HG03342 (cell line): ENCODE measurements at regions not wholly inside any gene's neighbourhood (a gene's known extent, or its start where the extent isn't known, plus 50 kb on each side); places are given as distances from the start of the nearest gene placed in this dataset.
"Not testable (repeated sequence)": the region's sequence is repeated elsewhere in the genome, so short reads cannot be mapped to it uniquely, and the experiment has no call there.

ENCODE experiments used
- ATAC-seq: cut with Tn5 transposase; IDR thresholded peaks from one replicate; pipeline ENCODE4 v1.9.1; 2021; ENCODE audit warnings: mild to moderate bottlenecking, moderate library complexity; ENCODE audit not compliant: unreplicated experiment

GRCh38 chr15:96122077-96123027 is 208.1 kb upstream of the NR2F2 start:
- no peak for ATAC-seq

GRCh38 chr15:96123028-96123400 is 207.5 kb upstream of the NR2F2 start:
- no peak for ATAC-seq

- no peak for ATAC-seq
Observed at GRCh38 chr15:96123630-96124187, 206.8 kb upstream of the NR2F2 start.

GRCh38 chr15:96124436-96124835 is 206.1 kb upstream of the NR2F2 start:
- no peak for ATAC-seq

- ATAC-seq, result no peak
Observed at GRCh38 chr15:96125721-96126415, 204.6 kb upstream of the NR2F2 start.

- ATAC-seq, result no peak
Observed at GRCh38 chr15:96126859-96127258, 203.6 kb upstream of the NR2F2 start.

GRCh38 chr15:96130734-96131133 is 199.8 kb upstream of the NR2F2 start:
- no peak for ATAC-seq

- ATAC-seq, result no peak
Observed at GRCh38 chr15:96132126-96132525, 198.4 kb upstream of the NR2F2 start.

GRCh38 chr15:96135166-96136093 is 195.1 kb upstream of the NR2F2 start:
- no peak for ATAC-seq

GRCh38 chr15:96138985-96139384 is 191.5 kb upstream of the NR2F2 start:
- ATAC-seq, result no peak

GRCh38 chr15:96142498-96142897 is 188.0 kb upstream of the NR2F2 start:
- ATAC-seq, result no peak

GRCh38 chr15:96144734-96145133 is 185.8 kb upstream of the NR2F2 start:
- ATAC-seq, result no peak

- ATAC-seq, result no peak
Observed at GRCh38 chr15:96146726-96147125, 183.8 kb upstream of the NR2F2 start.

- ATAC-seq, result no peak
Observed at GRCh38 chr15:96147267-96147666, 183.2 kb upstream of the NR2F2 start.

- ATAC-seq, result no peak
Observed at GRCh38 chr15:96150254-96150653, 180.2 kb upstream of the NR2F2 start.

- not testable (repeated sequence) for ATAC-seq
Observed at GRCh38 chr15:96151749-96152148, 178.8 kb upstream of the NR2F2 start.

GRCh38 chr15:96153929-96154328 is 176.6 kb upstream of the NR2F2 start:
- no peak for ATAC-seq

- ATAC-seq, result no peak
Observed at GRCh38 chr15:96158938-96159337, 171.6 kb upstream of the NR2F2 start.

GRCh38 chr15:96160269-96160668 is 170.2 kb upstream of the NR2F2 start:
- no peak for ATAC-seq

GRCh38 chr15:96160800-96161199 is 169.7 kb upstream of the NR2F2 start:
- no peak for ATAC-seq

- ATAC-seq, result no peak
Observed at GRCh38 chr15:96162322-96162721, 168.2 kb upstream of the NR2F2 start.
